Endodermal cell (in vitro differentiated cells): ENCODE measurements at regions not wholly inside any gene's neighbourhood (a gene's known extent, or its start where the extent isn't known, plus 50 kb on each side); places are given as distances from the start of the nearest gene placed in this dataset.

Experiments
- DNase-seq: peaks from one replicate; pipeline ENCODE4 v3.0.0-alpha.2; 2017
- H3K27ac ChIP-seq: 2 replicates; pipeline ENCODE4 v1.5.1; 2013; ENCODE audit warnings: mild to moderate bottlenecking, low read depth, low read length, moderate library complexity
- H3K27me3 ChIP-seq: 2 replicates; pipeline ENCODE4 v1.6.1; 2013; ENCODE audit warnings: mild to moderate bottlenecking, low read length, moderate library complexity; ENCODE audit not compliant: insufficient read depth, control insufficient read depth, poor library complexity, severe bottlenecking
- H3K36me3 ChIP-seq: 2 replicates; pipeline ENCODE4 v1.7.0; 2013; ENCODE audit warnings: mild to moderate bottlenecking, low read length, moderate library complexity; ENCODE audit not compliant: control insufficient read depth, insufficient read depth
- H3K4me1 ChIP-seq: one replicate; pipeline ENCODE4 v1.7.0; 2013; ENCODE audit warnings: low read length; ENCODE audit not compliant: control insufficient read depth, insufficient read depth
- H3K4me3 ChIP-seq: 2 replicates; pipeline ENCODE4 v1.5.1; 2013; ENCODE audit warnings: mild to moderate bottlenecking, low read length, moderate library complexity
- H3K9ac ChIP-seq: 2 replicates; pipeline ENCODE4 v1.6.1; 2013; ENCODE audit warnings: mild to moderate bottlenecking, low read length, moderate library complexity; ENCODE audit not compliant: poor library complexity, severe bottlenecking; ENCODE audit errors: extremely low read depth
- H3K9me3 ChIP-seq: 2 replicates; pipeline ENCODE4 v1.6.1; 2013; ENCODE audit warnings: mild to moderate bottlenecking, low read length, moderate library complexity; ENCODE audit not compliant: control insufficient read depth
- H3K27ac Mint-ChIP-seq: 2 replicates; pipeline ENCODE4 v1.8.0; 2020; ENCODE audit warnings: mixed read lengths
- H3K27me3 Mint-ChIP-seq: 2 replicates; pipeline ENCODE4 v1.8.0; 2021; ENCODE audit warnings: mild to moderate bottlenecking, mixed read lengths; ENCODE audit not compliant: insufficient read depth
- H3K36me3 Mint-ChIP-seq: 2 replicates; pipeline ENCODE4 v1.8.0; 2020; ENCODE audit warnings: low read depth, mixed read lengths
- H3K4me1 Mint-ChIP-seq: 2 replicates; pipeline ENCODE4 v1.8.0; 2020; ENCODE audit warnings: mixed read lengths
- H3K4me3 Mint-ChIP-seq: 2 replicates; pipeline ENCODE4 v1.8.0; 2020; ENCODE audit warnings: mild to moderate bottlenecking, moderate library complexity, mixed read lengths
- H3K9me3 Mint-ChIP-seq: 2 replicates; pipeline ENCODE4 v1.8.0; 2020; ENCODE audit warnings: mild to moderate bottlenecking, mixed read lengths
- CTCF ChIP-seq: fragments of 200-600 bp; sonication (generic); conservative IDR thresholded peaks from 2 replicates; pipeline ENCODE4 v1.5.0; 2021; ENCODE audit warnings: antibody characterized with exemption, mild to moderate bottlenecking
- WGBS, 2 experiments: methylation state at CpG; one replicate each; pipeline versions ENCODE4 v1.1.5 to v1.1.7; 2013; ENCODE audit warnings: missing lambda C conversion rate in 2 of 2, mixed read lengths in 1 of 2; ENCODE audit not compliant: insufficient coverage in 1 of 2, insufficient read length in 1 of 2; 5-methylcytosine and 5-hydroxymethylcytosine counted together

GRCh38 chr7:68458010-68458908, 1140.0 kb upstream of the AUTS2 start:
- Mint-ChIP-seq H3K4me3 (no peak overlapping the region), H3K9me3 (peaks cover 6% of the 10 kb centered on the region), H3K27me3 (no peaks in the 10 kb centered on the region), H3K4me1 (no peaks in the 10 kb centered on the region), H3K36me3 (no peaks in the 10 kb centered on the region), H3K27ac (no peak overlapping the region)
- DNase-seq = no peak
- no peak overlapping the region for H3K9ac ChIP-seq
- no peak for TF ChIP-seq CTCF
- no peaks in the 10 kb centered on the region for H3K4me1 ChIP-seq
- 87 to 98% methylated on average over 5 of the region's 5 CpGs for WGBS, 2 experiments
- H3K27ac ChIP-seq = no peak overlapping the region
- no peaks in the 10 kb centered on the region for H3K27me3 ChIP-seq
- no peak overlapping the region for H3K4me3 ChIP-seq
- no peaks in the 10 kb centered on the region for H3K36me3 ChIP-seq
- peaks cover 5% of the 10 kb centered on the region for H3K9me3 ChIP-seq

- H3K4me3 Mint-ChIP-seq = no peak overlapping the region
Measured at GRCh38 chr7:68461430-68461829, 1136.8 kb upstream of the AUTS2 start.

GRCh38 chr7:68470836-68471435, 1127.3 kb upstream of the AUTS2 start:
- no peak for DNase-seq
- no peaks in the 10 kb centered on the region for H3K27me3 Mint-ChIP-seq
- H3K27ac Mint-ChIP-seq = no peak overlapping the region
- no peaks in the 10 kb centered on the region for H3K4me1 ChIP-seq
- H3K9me3 Mint-ChIP-seq = peaks cover 4% of the 10 kb centered on the region
- no peak for TF ChIP-seq CTCF
- H3K27ac ChIP-seq = no peak overlapping the region
- H3K9me3 ChIP-seq = no peaks in the 10 kb centered on the region
- H3K4me3 Mint-ChIP-seq = no peak overlapping the region
- H3K27me3 ChIP-seq = no peaks in the 10 kb centered on the region
- H3K4me3 ChIP-seq = no peak overlapping the region
- no peak overlapping the region for H3K9ac ChIP-seq
- H3K36me3 ChIP-seq = no peaks in the 10 kb centered on the region
- 93% methylated on average over 12 to 17 of the region's 17 CpGs for WGBS, 2 experiments
- no peaks in the 10 kb centered on the region for H3K36me3 Mint-ChIP-seq
- H3K4me1 Mint-ChIP-seq = no peaks in the 10 kb centered on the region

More at GRCh38 chr7:68461430-68461829, 1136.8 kb upstream of the AUTS2 start:
- Histone ChIP-seq H3K27me3 (no peaks in the 10 kb centered on the region), H3K4me3 (no peak overlapping the region), H3K27ac (no peak overlapping the region), H3K9ac (no peak overlapping the region), H3K9me3 (peaks cover 3% of the 10 kb centered on the region), H3K36me3 (no peaks in the 10 kb centered on the region), H3K4me1 (no peaks in the 10 kb centered on the region)
- WGBS, 2 experiments = 95 to 100% methylated on average over 1 of the region's 2 CpGs
- Mint-ChIP-seq H3K27me3 (no peaks in the 10 kb centered on the region), H3K4me1 (no peaks in the 10 kb centered on the region), H3K27ac (no peak overlapping the region), H3K36me3 (no peaks in the 10 kb centered on the region), H3K9me3 (peaks cover 7% of the 10 kb centered on the region)
- TF ChIP-seq CTCF = no peak
- no peak for DNase-seq
